GM12878 (cell line): ENCODE measurements at regions not wholly inside any gene's neighbourhood (a gene's known extent, or its start where the extent isn't known, plus 50 kb on each side); places are given as distances from the start of the nearest gene placed in this dataset.

Source experiments
- ATAC-seq: fragments of 200-7000 bp; cut with Tn5 transposase; 3 replicates; pipeline ENCODE4 v1.9.1; 2020; ENCODE audit warnings: mild to moderate bottlenecking, moderate library complexity
- BruUV-seq: library from RNA; stranded (reverse); fragments of 400-500 nt; replicated peaks from 2 replicates; lab custom pipeline; 2021; lab: Mats Ljungman, UMichigan
- CTCF ChIA-PET: fragments of 300-600 bp; sonication (Branson Sonifier 250); formaldehyde crosslinking; extraction: SDS; loops from one replicate; lab custom pipeline; 2021; ENCODE audit warnings: inconsistent platforms; lab: Yijun Ruan, JAX
- POLR2A ChIA-PET: fragments of 350-600 bp; formaldehyde crosslinking; extraction: SDS; loops from one replicate; lab custom pipeline; 2021; ENCODE audit warnings: inconsistent platforms; lab: Charles Lee
- RAD21 ChIA-PET: fragments of 300-600 bp; sonication (Branson Sonifier 250); formaldehyde crosslinking; loops from one replicate; lab custom pipeline; 2023; ENCODE audit warnings: antibody characterized with exemption; ENCODE audit not compliant: unreplicated experiment; lab: Charles Lee
- SMC1A ChIA-PET: fragments of 300-600 bp; sonication (Branson Sonifier 250); formaldehyde crosslinking; loops from one replicate; lab custom pipeline; 2023; ENCODE audit not compliant: unreplicated experiment, uncharacterized antibody; lab: Charles Lee
- DNase-seq: peaks from one replicate; pipeline ENCODE4 v3.0.0-alpha.2; 2011; ENCODE audit warnings: low read depth, low spot score
- FAIRE-seq: peaks from 3 replicates; lab custom pipeline; 2011; peaks lifted over from hg19 to GRCh38; lab: Jason Lieb, UNC
- H2AFZ ChIP-seq: 2 replicates; pipeline ENCODE4 v1.6.0; 2011; ENCODE audit warnings: low read depth, low read length, control low read depth; ENCODE audit not compliant: control insufficient read depth
- H3K27ac ChIP-seq: 2 replicates; pipeline ENCODE4 v1.5.1; 2011; ENCODE audit warnings: control low read depth; ENCODE audit not compliant: control insufficient read depth, insufficient read depth
- H3K27me3 ChIP-seq, 2 experiments: replicated peaks in 1 of 2; 2 replicates each; pipeline versions ENCODE4 v1.6.0 to v1.6.1; 2011; ENCODE audit warnings: low read length in 1 of 2; ENCODE audit not compliant: control insufficient read depth in 2 of 2, insufficient read depth in 2 of 2
- H3K36me3 ChIP-seq, 2 experiments: 2 replicates each; pipeline ENCODE4 v1.5.1; 2011; ENCODE audit warnings: low read length in 1 of 2; ENCODE audit not compliant: control insufficient read depth in 2 of 2, insufficient read depth in 2 of 2
- H3K4me1 ChIP-seq: 2 replicates; pipeline ENCODE4 v1.6.1; 2011; ENCODE audit warnings: mild to moderate bottlenecking, low read length, moderate library complexity, mixed read lengths; ENCODE audit not compliant: control insufficient read depth, insufficient read depth
- H3K4me2 ChIP-seq: 2 replicates; pipeline ENCODE4 v1.6.0; 2011; ENCODE audit warnings: control low read depth; ENCODE audit not compliant: control insufficient read depth, insufficient read depth
- H3K4me3 ChIP-seq: fragments of 200-600 bp; sonication (generic); 2 replicates; pipeline ENCODE4 v1.5.1; 2016
- H3K79me2 ChIP-seq: 2 replicates; pipeline ENCODE4 v1.6.0; 2011; ENCODE audit warnings: low read length; ENCODE audit not compliant: control insufficient read depth, insufficient read depth
- H3K9ac ChIP-seq: 2 replicates; pipeline ENCODE4 v1.8.0; 2011; ENCODE audit warnings: low read length, control low read depth, mixed read lengths; ENCODE audit not compliant: control insufficient read depth, insufficient read depth
- H3K9me3 ChIP-seq: replicated peaks from 3 replicates; pipeline ENCODE4 v1.5.1; 2011; ENCODE audit warnings: mild to moderate bottlenecking, low read length; ENCODE audit not compliant: control insufficient read depth, insufficient read depth
- H4K20me1 ChIP-seq: 2 replicates; pipeline ENCODE4 v1.6.0; 2011; ENCODE audit not compliant: control insufficient read depth, insufficient read depth
- ASH2L ChIP-seq: fragments of 300-600, 200-600 bp; sonication (generic); IDR thresholded peaks from 2 replicates; pipeline ENCODE4 v1.6.1; 2017; ENCODE audit warnings: low read depth, mild to moderate bottlenecking, borderline replicate concordance
- ATF3 ChIP-seq: IDR thresholded peaks from 2 replicates; pipeline ENCODE4 v1.6.1; 2011; ENCODE audit warnings: low read depth, mild to moderate bottlenecking, low read length, moderate library complexity, borderline replicate concordance; ENCODE audit errors: extremely low read depth
- ATF7 ChIP-seq: fragments of 450-650 bp; IDR thresholded peaks from 2 replicates; pipeline ENCODE4 v1.6.1; 2016; ENCODE audit warnings: low read depth, mild to moderate bottlenecking
- CREM ChIP-seq: IDR thresholded peaks from 2 replicates; pipeline ENCODE4 v1.6.1; 2014; ENCODE audit warnings: antibody characterized with exemption, low read depth
- FOS ChIP-seq: IDR thresholded peaks from 3 replicates; pipeline ENCODE4 v1.6.1; 2011; ENCODE audit warnings: borderline replicate concordance; ENCODE audit not compliant: insufficient read length; ENCODE audit errors: extremely low read depth
- LARP7 ChIP-seq: fragments of 450-650 bp; IDR thresholded peaks from 2 replicates; pipeline ENCODE4 v1.6.1; 2017; ENCODE audit warnings: mild to moderate bottlenecking
- MEF2A ChIP-seq: IDR thresholded peaks from 2 replicates; pipeline ENCODE4 v1.6.1; 2011; ENCODE audit warnings: low read depth, mild to moderate bottlenecking, low read length, moderate library complexity; ENCODE audit not compliant: insufficient read depth
- MTA2 ChIP-seq: fragments of 450-650 bp; IDR thresholded peaks from 2 replicates; pipeline ENCODE4 v1.6.1; 2016; ENCODE audit warnings: low read depth, mild to moderate bottlenecking, moderate library complexity
- MTA3 ChIP-seq: IDR thresholded peaks from 2 replicates; pipeline ENCODE4 v1.6.1; 2012; ENCODE audit warnings: low read length, inconsistent platforms, borderline replicate concordance
- MYB ChIP-seq: fragments of 150-350 bp; IDR thresholded peaks from 2 replicates; pipeline ENCODE4 v1.6.1; 2014; ENCODE audit warnings: mild to moderate bottlenecking, low read depth, low read length, borderline replicate concordance
- NFIC ChIP-seq: IDR thresholded peaks from 2 replicates; pipeline ENCODE4 v1.6.1; 2012; ENCODE audit warnings: low read depth, mild to moderate bottlenecking, inconsistent platforms, low read length, moderate library complexity
- PML ChIP-seq: IDR thresholded peaks from 2 replicates; pipeline ENCODE4 v1.6.1; 2012; ENCODE audit warnings: low read length, inconsistent platforms
- RCOR1 ChIP-seq: conservative IDR thresholded peaks from 2 replicates; pipeline ENCODE4 v1.6.1; 2012; ENCODE audit warnings: low read depth, low read length, improper control_type of control experiment
- RUNX3 ChIP-seq: IDR thresholded peaks from 2 replicates; pipeline ENCODE4 v1.6.1; 2012; ENCODE audit warnings: low read length, inconsistent platforms
- SIX5 ChIP-seq: IDR thresholded peaks from 2 replicates; pipeline ENCODE4 v1.6.1; 2011; ENCODE audit warnings: mild to moderate bottlenecking, low read depth, low read length, moderate library complexity; ENCODE audit not compliant: severe bottlenecking
- SMC3 ChIP-seq: IDR thresholded peaks from 2 replicates; pipeline ENCODE4 v1.6.1; 2011; ENCODE audit warnings: low read length, improper control_type of control experiment, borderline replicate concordance
- WGBS: methylation state at CpG from one replicate; pipeline ENCODE4 v1.1.6; 2016; ENCODE audit warnings: low lambda C conversion rate; ENCODE audit not compliant: insufficient replicate concordance, insufficient coverage; ENCODE audit errors: missing lambda C conversion rate; 5-methylcytosine and 5-hydroxymethylcytosine counted together
- in situ Hi-C: fragments of 300-500 bp; cut with MboI; formaldehyde crosslinking; loops from 9 replicates; pipeline ENCODE4 v1.14.3; 2018; ENCODE audit warnings: mixed read lengths
- intact Hi-C: fragments of 100-400 bp; cut with micrococcal nuclease; formaldehyde crosslinking; loops from one replicate; pipeline ENCODE4 v1.14.2; 2022; ENCODE audit not compliant: unreplicated experiment
- TF ChIP-seq, protein P1 (sequence below): fragments of 150-350 bp; IDR thresholded peaks from 2 replicates; pipeline ENCODE4 v1.6.1; 2014; ENCODE audit warnings: mild to moderate bottlenecking, low read depth, low read length
- TF ChIP-seq, protein P2 (sequence below): IDR thresholded peaks from 2 replicates; pipeline ENCODE4 v1.6.1; 2011; ENCODE audit warnings: mild to moderate bottlenecking, low read depth, low read length, moderate library complexity; ENCODE audit not compliant: insufficient replicate concordance

DNA sequence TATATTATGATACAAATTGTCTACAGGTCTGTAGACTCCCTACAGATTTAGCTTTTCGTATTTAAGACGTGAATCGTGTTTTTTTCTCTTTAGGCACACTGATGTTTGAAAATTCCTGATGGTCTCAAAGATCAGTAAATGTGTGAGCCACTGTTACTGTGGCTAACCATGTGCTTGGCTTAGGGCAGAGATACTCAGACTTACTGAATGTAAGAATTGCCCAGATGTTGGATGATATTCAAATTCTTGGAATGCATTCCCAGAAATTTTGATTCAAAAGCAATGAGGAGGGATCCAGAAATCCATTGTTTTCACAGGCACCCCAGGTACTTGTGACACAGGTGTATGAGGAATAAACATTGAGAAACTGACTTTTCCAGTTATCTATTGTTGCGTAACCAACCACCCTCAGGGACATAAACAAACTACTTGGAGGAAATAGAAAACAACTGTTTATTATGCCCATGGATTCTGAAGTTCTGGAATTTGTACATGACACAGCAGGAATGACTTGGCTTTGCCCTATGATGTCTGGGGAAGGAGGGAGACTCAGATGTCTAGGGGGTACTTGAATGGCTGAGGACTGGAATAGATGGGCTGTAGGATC is 339.6 kb upstream of the CITED2 start (continued):
- TF ChIP-seq ATF3, result no peak
- no peak for TF ChIP-seq RCOR1
- TF ChIP-seq, protein P1, sequence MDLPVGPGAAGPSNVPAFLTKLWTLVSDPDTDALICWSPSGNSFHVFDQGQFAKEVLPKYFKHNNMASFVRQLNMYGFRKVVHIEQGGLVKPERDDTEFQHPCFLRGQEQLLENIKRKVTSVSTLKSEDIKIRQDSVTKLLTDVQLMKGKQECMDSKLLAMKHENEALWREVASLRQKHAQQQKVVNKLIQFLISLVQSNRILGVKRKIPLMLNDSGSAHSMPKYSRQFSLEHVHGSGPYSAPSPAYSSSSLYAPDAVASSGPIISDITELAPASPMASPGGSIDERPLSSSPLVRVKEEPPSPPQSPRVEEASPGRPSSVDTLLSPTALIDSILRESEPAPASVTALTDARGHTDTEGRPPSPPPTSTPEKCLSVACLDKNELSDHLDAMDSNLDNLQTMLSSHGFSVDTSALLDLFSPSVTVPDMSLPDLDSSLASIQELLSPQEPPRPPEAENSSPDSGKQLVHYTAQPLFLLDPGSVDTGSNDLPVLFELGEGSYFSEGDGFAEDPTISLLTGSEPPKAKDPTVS, result no peak
- TF ChIP-seq, protein P2, sequence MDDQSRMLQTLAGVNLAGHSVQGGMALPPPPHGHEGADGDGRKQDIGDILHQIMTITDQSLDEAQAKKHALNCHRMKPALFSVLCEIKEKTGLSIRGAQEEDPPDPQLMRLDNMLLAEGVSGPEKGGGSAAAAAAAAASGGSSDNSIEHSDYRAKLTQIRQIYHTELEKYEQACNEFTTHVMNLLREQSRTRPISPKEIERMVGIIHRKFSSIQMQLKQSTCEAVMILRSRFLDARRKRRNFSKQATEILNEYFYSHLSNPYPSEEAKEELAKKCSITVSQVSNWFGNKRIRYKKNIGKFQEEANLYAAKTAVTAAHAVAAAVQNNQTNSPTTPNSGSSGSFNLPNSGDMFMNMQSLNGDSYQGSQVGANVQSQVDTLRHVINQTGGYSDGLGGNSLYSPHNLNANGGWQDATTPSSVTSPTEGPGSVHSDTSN, result no peak
- TF ChIP-seq SMC3, result no peak
- TF ChIP-seq RUNX3, result no peak
- no peak for TF ChIP-seq LARP7
- no peak for TF ChIP-seq SIX5

DNA sequence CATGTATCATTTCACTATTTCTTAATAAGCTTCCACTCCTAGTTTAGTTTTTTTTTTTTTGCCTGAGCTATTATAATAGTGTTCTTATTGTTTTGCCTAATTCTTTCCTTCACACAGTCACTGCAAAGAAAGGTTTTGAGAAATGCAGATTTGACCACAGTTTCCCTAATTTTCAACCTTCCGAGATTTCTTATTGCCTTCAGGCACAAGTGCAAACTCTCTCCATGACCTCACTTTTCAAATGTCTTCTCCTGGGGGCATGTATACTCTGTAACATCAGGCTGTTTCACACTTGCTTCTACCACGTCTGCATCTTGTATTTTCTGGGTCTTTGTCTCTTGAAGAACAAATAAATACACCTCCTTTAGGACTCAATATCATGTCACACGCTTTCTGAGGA is 339.0 kb upstream of the CITED2 start:
- in situ Hi-C loops, result no loop called here
- Histone ChIP-seq H2AFZ (no peak overlapping the region), H3K9me3 (no peaks in the 10 kb centered on the region), H3K27me3 (no peaks in the 10 kb centered on the region), H3K4me1 (no peaks in the 10 kb centered on the region), H3K4me3 (no peak overlapping the region), H3K27ac (no peak overlapping the region), H4K20me1 (no peaks in the 10 kb centered on the region), H3K36me3 (no peaks in the 10 kb centered on the region), H3K4me2 (no peak overlapping the region), H3K9ac (no peak overlapping the region), H3K79me2 (no peaks in the 10 kb centered on the region)
- ATAC-seq, result no peak
- WGBS, result 50% methylated on average over 3 of the region's 3 CpGs
- no peak for DNase-seq
- SMC1A ChIA-PET, result interaction anchor here (2.0 kb wide), 1 partner anchor 10 kb away, joined by 9 read pairs; no protein-coding TSS in a partner anchor
- intact Hi-C loops, result no loop called here
- RAD21 ChIA-PET, result no interaction called here
- no peak for FAIRE-seq
- POLR2A ChIA-PET, result interaction anchor here (0.7 kb wide), 1 partner anchor 113 kb away, joined by 3 read pairs; no protein-coding TSS in a partner anchor
- BruUV-seq, result no TSS peak
- CTCF ChIA-PET, result interaction anchor here (1.2 kb wide), 1 partner anchor 9 kb away, joined by 3 read pairs; no protein-coding TSS in a partner anchor
- TF ChIP-seq MYB, result no peak
- TF ChIP-seq NFIC, result no peak
- TF ChIP-seq PML, result no peak
- no peak for TF ChIP-seq ASH2L
- no peak for TF ChIP-seq ATF7
- TF ChIP-seq MEF2A, result no peak
- no peak for TF ChIP-seq CREM
- no peak for TF ChIP-seq FOS
- TF ChIP-seq MTA2, result no peak
- no peak for TF ChIP-seq MTA3
